GM21528 (cell line): ENCODE measurements at regions not wholly inside any gene's neighbourhood (a gene's known extent, or its start where the extent isn't known, plus 50 kb on each side); places are given as distances from the start of the nearest gene placed in this dataset.

Experiments
- ATAC-seq: cut with Tn5 transposase; IDR thresholded peaks from one replicate; pipeline ENCODE4 v1.9.1; 2021; ENCODE audit warnings: mild to moderate bottlenecking, moderate library complexity; ENCODE audit not compliant: unreplicated experiment, low FRiP score

DNA sequence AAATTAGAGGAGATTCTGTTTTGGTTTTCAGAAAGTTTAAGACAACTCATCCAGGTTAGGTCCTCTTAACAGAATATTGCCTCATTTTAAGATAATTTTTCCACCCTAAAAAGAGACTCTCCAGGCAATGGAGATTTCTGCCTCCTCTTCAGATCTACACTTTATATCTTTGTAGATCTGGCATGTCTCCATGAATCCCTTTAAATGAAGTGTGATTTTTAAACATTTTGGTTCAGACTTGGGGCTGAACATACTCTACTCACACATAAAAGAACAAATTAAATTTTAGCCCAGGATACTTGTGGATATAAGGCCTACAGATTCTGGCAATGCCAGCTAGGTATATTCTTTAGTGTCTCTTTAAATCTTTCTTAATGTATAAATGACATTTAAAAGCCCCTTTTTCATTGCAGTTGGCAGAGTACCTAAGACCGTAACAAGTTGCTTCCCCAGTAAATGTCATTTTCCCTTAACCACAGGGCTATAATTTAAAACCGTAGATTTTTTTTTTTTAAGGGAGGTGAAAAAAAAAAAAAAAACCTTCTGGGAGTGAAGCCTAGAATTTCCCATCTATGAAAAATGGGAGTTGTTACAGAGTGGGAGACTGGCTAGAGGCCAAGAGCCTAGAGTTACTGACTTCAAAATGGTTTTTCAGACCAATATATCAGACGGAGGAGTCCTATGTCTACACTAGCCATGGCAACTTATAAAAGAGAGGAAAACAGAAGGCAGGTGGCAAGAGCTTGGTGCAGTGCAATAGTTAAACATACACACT, 207.8 kb upstream of the TARS1 start:
- no peak for ATAC-seq

DNA sequence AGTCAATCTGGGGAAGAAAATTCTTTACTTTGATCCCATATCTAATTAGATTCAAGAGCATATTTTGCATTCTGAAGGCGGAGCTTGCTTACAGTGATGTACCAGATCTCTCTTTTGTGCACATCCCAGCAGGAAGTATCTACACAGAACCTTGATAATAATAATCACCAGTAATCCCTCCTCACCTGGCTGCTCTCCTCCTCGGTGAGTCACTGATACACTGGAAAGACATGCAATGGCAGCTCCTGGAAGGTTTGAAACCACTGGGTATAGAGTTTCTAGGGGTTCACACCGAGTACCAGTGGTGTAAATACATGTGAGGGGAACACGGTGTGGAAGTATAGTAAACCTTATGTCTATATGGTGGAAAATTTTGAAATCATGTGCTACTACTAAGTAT, 205.5 kb upstream of the TARS1 start:
- ATAC-seq: no peak

DNA sequence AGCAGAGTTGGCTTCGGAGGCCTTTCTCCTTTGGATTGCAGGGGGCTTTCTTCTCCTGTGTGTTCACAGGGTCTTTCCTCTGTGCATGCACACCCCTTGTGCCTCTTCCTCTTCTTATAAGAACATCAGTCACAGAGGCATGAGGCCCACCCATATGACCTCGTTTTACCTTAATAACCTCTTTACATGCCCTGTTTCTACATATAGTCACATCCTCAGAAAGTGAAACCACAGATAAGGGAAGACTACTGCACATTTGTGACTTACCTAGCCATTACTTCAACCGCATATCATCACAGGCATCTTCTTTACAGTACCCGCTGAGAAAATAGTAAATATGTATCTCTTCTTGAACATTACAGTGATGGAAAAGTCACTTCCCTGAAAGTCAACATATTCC, 204.9 kb upstream of the TARS1 start:
- ATAC-seq: peak; percentile 61

DNA sequence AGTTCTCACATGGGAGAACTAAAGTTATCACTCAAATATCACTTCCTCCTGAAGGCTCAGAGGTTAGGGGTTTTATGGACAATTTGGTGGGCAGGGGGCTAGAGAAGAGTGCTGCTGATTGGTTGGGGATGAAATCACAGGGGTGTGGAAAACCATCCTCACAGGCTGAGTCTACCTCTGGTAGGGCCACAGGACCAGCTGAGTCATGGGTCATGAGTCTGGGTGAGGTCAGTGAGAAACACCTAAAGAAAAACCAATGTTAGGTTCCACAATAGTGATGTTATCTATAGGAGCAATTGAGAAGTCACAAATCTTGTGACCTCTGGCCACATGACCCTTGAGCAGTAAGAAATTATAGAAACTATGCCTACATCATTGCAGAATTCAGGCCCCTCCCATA, 203.3 kb upstream of the TARS1 start:
- ATAC-seq: no peak

DNA sequence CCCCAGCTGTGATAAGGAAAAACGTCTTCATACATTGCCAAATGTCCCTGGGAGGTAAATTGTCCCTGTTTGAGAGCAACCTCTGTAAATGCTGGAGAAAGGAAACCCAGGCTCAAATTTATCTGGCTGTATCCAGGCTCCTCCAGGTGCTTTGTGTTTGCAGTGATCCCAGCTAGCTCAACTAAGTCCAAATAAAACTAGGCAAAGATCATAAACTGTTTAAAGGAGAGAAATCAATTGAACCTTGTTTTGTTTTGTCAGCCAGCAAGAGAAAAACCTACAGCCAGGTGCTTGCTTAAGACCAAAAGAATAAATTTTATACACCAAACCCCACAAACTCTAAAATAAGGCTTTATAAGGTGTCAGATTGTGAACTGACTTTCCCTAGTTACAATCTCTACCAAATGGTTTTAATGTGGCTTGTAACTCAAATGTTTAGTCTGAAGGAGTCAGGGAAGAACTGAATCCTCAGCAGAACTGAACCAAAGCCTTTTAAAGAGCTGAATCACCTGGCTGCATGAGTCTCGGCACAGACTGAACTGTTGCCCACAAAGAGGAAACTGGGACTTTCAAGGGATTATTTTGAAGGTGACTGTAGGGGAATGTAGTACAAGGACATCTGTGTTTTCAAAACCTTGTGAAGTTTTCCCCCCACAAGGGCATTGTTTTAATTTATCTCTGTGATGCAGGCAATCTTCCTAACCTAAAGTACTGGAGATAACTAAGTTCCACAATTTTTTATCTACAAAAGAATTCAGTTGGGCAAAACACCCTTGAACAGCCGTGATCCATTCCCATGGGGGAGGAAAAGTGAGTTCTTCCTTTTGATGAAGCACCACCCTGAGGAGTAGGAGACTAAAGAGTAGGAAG, 201.7 kb upstream of the TARS1 start:
- ATAC-seq: no peak

DNA sequence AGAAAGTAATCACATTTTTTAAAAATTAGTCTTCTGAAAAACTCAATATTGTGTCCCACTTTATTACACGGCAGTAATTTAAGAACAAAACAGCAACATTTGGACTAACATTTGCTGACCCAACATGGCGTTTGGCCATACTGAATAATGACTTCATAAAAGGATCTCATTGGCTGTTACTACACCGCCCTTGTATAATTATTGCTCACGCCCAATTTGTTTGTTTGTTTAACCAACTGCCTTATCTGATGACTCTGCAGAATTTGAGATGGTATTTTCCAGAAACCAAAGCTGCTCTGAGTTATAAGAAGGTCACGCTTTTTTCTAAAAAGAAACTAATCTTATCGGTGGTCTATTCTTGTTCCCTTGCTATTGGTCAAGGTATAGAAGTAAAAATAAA, 200.2 kb upstream of the TARS1 start:
- no peak for ATAC-seq

DNA sequence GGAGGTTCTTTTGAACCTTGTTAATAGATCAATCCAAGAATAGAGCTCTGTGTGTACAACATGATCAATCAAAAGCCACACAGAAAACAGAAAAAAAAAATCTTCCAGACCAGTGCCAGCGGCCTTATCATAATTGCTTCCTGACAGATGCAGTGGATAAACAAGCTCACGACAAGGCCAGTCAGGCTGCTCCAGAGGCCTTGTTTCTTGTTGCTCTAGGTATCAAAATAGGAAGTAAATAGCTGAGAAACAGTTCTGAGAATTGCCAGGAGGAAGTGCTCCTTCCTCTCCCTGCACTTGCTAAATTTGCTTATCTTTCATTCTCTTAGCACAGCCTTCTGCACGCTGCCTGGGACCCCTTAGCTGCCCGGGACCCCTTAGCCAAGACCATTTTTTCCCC, 199.0 kb upstream of the TARS1 start:
- ATAC-seq: peak; percentile 83

DNA sequence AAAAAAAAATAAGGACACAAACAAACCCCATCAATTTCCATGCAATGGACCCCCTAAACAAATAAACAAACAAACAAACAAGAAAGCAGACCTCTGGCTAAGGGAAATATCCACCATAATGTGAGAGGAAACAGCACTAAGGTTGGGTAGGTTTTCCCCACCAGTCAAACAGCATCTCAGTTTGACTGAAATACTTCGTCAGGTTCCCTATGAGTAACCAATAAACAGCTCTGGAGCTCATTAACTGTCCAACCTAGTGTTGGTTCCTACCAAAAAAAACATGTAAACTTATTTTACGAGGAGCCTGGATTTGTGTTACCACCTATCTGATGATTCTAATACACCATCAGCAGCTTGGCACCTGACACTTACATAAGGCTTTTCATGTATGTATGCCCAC, 198.5 kb upstream of the TARS1 start:
- ATAC-seq: peak; percentile 30

DNA sequence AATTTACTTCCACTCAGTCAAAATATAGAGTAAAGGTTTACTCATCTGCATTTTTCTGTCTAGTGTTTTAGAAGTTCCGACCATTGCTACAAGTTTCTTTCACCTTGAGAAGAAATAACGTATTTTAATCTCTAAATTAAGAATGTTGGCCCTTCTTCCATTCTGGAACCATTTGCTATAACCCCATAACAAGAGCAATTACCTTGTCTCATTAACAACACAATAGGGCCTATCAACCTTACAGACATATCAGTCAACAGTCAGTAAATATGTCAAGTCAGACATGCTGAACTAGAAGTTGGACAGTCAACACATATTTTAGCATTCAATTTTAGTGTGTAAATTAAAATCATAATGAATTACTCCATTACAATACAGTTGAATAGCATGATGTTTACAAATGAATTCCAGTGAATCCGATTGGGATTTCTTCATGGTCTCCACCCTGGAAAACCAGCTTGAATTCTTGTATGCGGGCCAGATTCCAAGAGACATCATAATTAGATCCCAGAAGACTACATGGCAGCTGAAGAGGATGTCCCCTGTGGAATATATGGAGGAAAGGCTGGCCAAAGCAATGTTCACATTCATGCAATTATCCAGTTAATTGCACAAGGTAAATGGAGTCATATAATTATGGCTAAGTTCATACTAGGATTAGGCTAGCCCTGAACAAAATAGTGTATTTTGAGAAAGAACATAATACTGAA, 196.2 kb upstream of the TARS1 start:
- no peak for ATAC-seq

DNA sequence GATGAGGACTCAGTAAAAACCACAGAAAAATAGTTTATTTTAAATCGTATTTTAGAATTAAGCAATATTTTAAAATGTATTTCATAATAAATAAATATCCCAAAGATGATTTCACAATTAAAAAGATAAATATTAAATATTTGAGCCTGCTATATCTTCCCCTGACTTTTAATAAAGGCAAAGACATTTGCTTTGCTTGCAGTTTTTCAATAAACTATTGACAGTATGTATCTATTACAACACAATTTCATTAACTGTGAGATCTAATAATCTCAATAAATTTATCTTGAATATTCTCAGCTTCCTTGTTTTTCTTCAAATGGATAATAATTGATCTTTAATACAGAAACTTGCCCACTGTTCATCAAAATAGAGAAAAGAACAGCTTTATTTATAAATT, 186.2 kb upstream of the TARS1 start:
- no peak for ATAC-seq

DNA sequence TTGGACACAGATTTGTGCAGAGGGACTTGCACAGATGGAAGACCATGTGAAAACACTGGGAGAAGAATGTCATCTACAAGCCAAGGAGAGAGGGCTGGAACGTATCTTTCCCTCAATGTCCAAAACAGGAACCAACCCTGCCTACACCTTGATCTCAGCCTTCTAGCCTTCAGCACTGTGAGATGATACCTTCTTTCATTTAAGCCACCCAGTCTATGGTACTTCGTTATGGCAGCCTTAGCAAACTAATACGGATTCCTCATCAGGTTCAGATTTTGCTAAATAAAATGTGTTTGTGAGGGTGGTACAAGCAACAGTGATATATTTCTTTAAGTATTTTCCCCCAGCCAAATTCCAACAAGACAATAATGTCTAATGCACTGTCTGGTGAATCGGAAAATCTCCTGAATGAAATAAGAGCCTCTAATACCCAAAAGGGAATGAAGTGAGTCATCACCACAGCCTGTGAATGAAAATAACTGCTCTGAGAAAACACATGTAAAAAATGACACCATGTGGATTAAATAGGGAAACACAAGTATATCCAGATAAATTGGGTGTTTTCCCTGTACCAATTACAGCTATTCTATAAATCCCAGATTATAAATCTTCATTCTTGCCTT, 182.8 kb upstream of the TARS1 start:
- ATAC-seq: no peak

DNA sequence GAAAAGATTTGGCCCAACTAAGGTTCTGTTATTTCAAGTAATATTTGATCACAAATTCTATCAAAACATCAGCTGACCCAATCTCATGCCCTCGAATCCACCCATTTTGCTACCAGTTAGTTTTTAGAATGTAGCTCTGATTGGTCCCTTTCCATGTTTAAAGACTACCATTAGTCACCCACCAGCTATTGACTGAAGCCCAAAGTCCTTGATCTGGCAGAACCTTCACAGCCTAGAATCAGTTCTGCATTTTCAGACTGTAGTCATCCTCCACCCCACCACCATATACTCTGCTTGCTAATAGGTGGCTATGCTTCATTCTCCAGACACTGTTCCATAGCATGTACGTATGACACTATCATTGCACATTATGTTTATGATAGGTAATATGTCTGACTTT, 182.2 kb upstream of the TARS1 start:
- no peak for ATAC-seq

DNA sequence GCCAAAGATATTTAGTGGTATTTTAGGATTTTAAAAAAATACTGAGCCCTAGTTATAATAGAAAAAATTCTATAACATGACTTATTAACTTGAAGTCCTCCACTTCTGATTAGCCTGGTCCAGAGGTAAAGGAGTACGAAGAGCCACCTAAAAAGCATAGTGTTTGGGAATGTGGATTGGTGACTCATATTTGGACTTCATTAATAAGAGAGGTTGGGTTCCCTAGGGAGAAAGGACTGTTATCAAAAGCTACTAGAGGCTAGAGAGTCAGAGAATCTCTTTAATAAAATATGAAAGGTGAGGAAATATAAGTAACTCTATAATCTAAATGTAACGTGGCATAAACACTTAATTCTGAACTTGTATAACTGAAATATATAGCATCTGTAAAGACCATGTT, 180.7 kb upstream of the TARS1 start:
- no peak for ATAC-seq

DNA sequence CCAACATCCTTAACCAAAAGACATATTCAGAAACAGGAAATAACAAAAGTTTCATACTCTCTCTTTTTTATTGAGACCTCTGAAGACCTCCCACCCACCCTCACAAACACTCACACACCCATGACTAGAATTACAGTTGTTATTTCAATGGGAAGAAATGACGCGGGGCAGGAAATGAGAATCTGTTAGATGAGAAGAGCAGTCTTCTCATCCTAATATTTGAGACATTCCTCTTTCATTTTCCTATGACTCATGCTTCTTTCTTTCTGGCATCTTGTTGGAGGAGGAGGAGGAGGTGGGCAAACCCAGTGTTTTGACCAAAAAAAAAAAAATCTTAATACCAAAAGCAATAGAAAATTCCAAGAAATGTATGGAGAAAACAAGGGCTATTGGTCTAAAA, 179.5 kb upstream of the TARS1 start:
- ATAC-seq: no peak

DNA sequence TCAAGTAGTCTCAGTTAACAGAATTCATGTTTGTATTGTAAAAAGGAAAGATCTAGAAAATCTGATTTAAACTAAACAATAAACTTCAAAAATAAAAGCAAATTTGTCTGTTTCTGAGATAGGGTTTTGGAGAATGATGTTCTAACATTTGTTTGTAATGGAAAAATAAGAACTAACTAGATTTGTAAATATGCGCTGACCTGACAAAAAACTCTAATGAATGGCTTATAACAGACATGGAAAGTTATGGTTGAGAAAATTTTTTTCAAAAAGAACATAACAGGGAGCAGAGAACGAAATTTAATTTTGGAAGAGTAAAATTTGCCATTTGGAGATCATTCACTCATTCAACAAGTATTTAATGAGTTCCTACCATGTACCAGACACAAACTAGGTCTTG, 179.0 kb upstream of the TARS1 start:
- ATAC-seq: no peak

DNA sequence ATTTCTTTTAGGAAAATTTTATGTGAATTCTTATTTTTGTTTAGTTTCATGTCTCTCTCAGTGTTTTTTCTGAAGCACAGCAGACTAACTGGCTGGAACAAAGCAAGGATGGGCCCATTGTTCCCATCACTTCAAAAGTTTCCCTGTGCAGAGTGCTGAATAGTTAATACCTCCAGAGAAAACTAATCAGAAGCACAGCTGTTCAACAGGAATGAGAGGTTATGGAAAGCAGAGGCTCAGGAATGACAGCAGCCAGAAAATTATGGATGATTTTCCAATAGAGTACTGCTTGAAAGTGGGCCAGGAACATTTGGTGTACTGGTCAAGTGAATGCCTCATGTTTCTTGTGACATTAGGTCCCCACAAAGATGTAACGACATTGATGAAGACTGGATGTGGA, 173.0 kb upstream of the TARS1 start:
- ATAC-seq: no peak

DNA sequence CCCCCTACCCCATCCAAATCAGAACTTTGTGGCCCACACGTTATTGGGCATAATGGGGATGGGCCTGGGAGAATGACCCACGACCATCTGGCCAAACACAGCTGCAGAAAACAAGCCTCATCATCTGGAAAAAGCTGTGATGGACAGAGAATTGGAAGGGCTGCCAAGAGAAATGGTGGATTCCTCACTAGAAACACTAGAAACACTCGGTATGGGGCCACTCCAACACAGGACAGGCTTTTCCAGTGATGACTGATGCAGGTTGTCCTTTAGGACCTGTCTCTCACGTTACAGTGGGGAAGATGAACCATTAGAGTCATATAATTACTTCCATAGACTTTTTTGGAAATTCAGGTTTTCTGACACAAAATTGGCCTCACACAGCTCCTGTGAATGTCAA, 172.4 kb upstream of the TARS1 start:
- no peak for ATAC-seq

DNA sequence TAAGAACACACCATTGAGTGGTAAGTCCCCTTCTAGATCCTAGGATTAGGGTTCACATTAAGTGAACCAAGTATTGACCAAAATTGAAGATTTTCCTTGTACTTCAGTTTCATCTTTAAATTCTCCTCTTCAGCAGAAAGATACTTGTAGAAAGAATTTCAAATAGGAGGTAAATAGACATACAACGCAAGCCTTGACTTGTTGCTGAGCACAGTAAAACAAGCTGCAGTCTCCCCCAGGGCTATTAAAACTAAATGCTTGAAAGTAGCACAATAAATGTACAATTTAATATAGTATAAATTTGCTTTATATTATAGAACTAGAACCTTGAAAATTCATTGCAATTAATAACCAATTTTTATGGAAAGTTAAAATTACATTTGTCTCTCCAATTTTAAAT, 170.1 kb upstream of the TARS1 start:
- ATAC-seq: no peak

DNA sequence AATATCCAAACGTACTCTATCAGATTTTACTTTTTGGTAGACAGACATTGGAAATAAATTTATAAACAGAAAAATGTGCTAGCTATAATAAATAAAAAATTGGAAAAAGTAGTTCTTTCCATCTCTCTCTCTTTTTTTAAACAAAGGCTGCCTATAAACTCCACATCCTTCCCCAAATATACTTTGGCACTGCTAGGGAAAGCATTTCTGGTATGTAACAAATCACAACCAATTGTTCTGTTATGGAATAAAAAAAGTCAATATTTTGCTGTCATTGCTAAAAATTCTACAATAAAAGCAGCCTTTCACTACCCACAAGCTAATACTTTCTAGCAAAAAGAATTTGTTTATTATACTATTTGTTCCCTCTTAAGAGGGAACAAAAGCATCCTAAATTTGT, 169.2 kb upstream of the TARS1 start:
- ATAC-seq: no peak

DNA sequence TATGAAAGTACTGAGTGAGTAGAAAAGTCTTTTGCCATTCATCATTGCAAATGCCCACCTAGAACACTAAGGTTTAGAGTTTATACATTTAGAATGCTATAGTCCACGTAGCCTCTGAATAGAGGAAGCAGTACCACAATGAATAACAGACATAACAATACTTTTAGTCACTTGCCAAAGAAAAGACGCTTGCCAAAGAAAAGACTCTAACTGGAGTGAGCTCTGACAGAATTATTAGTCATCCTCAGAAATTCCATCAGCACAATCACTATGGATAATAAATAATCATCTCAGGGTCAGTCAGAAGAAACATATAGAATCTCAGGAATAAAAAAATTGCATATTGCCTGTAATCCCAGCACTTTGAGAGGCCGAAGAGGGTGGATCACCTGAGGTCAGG, 168.5 kb upstream of the TARS1 start:
- no peak for ATAC-seq

DNA sequence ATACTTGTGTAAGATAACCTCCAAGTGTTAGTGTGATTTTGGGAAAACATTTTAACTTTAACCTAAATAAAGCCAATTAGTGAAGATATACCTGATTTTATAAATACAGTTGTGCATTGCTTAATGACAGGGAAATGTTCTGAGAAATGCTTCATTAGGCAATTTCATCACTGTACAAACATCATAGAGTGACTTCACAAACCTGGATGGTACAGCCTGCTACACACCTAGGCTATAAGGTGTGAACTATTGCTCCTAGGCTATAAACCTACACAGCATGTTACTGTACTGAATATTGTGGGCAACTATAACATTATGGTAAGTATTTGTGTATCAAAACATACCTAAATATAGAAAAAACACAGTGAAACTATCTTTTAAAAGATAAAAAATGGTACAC, 166.8 kb upstream of the TARS1 start:
- no peak for ATAC-seq
